Smooth muscle cell (in vitro differentiated cells): ENCODE measurements at regions not wholly inside any gene's neighbourhood (a gene's known extent, or its start where the extent isn't known, plus 50 kb on each side); places are given as distances from the start of the nearest gene placed in this dataset.

ENCODE experiments used
- DNase-seq: peaks from one replicate; lab custom pipeline; 2025; ENCODE audit not compliant: unreplicated experiment; lab: John Stamatoyannopoulos, UW
- H2AFZ ChIP-seq: fragments of 200-600 bp; sonication (generic); 2 replicates; pipeline ENCODE4 v1.6.0; 2016; ENCODE audit warnings: antibody characterized with exemption, low read depth, mild to moderate bottlenecking
- H3F3A ChIP-seq: fragments of 200-600 bp; sonication (generic); 2 replicates; pipeline ENCODE4 v1.6.0; 2017; ENCODE audit warnings: antibody characterized with exemption, low read depth
- H3K27ac ChIP-seq: fragments of 200-600 bp; sonication (generic); 2 replicates; pipeline ENCODE4 v1.5.1; 2016; ENCODE audit warnings: low read depth, mild to moderate bottlenecking
- H3K27me3 ChIP-seq: fragments of 200-600 bp; sonication (generic); 2 replicates; pipeline ENCODE4 v1.6.1; 2016; ENCODE audit warnings: low read depth, mild to moderate bottlenecking
- H3K36me3 ChIP-seq: fragments of 200-600 bp; sonication (generic); 2 replicates; pipeline ENCODE4 v1.5.1; 2016; ENCODE audit warnings: low read depth
- H3K4me1 ChIP-seq: fragments of 200-600 bp; sonication (generic); 2 replicates; pipeline ENCODE4 v1.5.1; 2016; ENCODE audit warnings: low read depth
- H3K4me2 ChIP-seq: fragments of 200-600 bp; sonication (generic); 2 replicates; pipeline ENCODE4 v1.6.0; 2016; ENCODE audit warnings: mild to moderate bottlenecking
- H3K4me3 ChIP-seq: fragments of 200-600 bp; sonication (generic); 2 replicates; pipeline ENCODE4 v1.5.1; 2016; ENCODE audit warnings: mild to moderate bottlenecking
- H3K79me2 ChIP-seq: fragments of 200-600 bp; sonication (generic); 2 replicates; pipeline ENCODE4 v1.6.0; 2016; ENCODE audit warnings: low read depth, mild to moderate bottlenecking
- H3K9ac ChIP-seq: fragments of 200-600 bp; sonication (generic); 2 replicates; pipeline ENCODE4 v1.6.0; 2016; ENCODE audit warnings: low read depth
- H3K9me3 ChIP-seq: fragments of 200-600 bp; sonication (generic); replicated peaks from 2 replicates; pipeline ENCODE4 v1.5.1; 2016; ENCODE audit warnings: low read depth
- H4K20me1 ChIP-seq: fragments of 200-600 bp; sonication (generic); 2 replicates; pipeline ENCODE4 v1.6.0; 2016; ENCODE audit warnings: low read depth
- WGBS: methylation state at CpG from one replicate; pipeline ENCODE4 v1.1.7; 2016; ENCODE audit warnings: low lambda C conversion rate; 5-methylcytosine and 5-hydroxymethylcytosine counted together
- TF ChIP-seq, protein P1 (sequence below): fragments of 200-600 bp; sonication (generic); IDR thresholded peaks from 2 replicates; pipeline ENCODE4 v1.5.1; 2017; ENCODE audit warnings: borderline replicate concordance, mild to moderate bottlenecking, antibody characterized with exemption; ENCODE audit not compliant: insufficient read depth, poor library complexity, severe bottlenecking

DNA sequence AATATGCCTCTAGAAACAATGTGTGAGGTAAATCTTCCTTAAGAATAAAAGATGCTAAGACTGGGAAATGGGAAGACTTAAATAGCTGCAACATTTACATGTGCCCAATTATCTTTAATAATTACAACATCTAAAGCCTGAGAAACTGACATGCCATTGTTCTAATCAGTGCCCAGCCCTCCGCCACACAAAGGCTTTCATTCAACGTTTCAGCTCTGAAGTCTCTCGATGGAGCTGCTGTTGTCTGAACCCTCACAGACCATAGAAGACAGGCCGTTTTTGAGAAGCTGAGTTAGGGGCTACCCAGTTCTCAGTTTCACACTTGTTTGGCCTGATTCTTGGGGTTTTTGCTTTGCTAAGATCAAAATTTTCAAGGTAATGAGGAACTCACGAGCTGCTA is 315.4 kb upstream of the CHST9 start:
- 79% methylated on average over 5 of the region's 5 CpGs for WGBS
- no peak overlapping the region for H3K27ac ChIP-seq
- no peak overlapping the region for H3K9ac ChIP-seq
- H3K4me2 ChIP-seq: no peak overlapping the region
- TF ChIP-seq, protein P1, sequence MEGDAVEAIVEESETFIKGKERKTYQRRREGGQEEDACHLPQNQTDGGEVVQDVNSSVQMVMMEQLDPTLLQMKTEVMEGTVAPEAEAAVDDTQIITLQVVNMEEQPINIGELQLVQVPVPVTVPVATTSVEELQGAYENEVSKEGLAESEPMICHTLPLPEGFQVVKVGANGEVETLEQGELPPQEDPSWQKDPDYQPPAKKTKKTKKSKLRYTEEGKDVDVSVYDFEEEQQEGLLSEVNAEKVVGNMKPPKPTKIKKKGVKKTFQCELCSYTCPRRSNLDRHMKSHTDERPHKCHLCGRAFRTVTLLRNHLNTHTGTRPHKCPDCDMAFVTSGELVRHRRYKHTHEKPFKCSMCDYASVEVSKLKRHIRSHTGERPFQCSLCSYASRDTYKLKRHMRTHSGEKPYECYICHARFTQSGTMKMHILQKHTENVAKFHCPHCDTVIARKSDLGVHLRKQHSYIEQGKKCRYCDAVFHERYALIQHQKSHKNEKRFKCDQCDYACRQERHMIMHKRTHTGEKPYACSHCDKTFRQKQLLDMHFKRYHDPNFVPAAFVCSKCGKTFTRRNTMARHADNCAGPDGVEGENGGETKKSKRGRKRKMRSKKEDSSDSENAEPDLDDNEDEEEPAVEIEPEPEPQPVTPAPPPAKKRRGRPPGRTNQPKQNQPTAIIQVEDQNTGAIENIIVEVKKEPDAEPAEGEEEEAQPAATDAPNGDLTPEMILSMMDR: no peak
- H3K27me3 ChIP-seq: no peaks in the 10 kb centered on the region
- H3K79me2 ChIP-seq: no peaks in the 10 kb centered on the region
- H3K4me3 ChIP-seq: no peak overlapping the region
- H3F3A ChIP-seq: no peaks in the 10 kb centered on the region
- no peaks in the 10 kb centered on the region for H3K36me3 ChIP-seq
- H3K4me1 ChIP-seq: peaks cover 6% of the 10 kb centered on the region
- H3K9me3 ChIP-seq: no peaks in the 10 kb centered on the region
- H2AFZ ChIP-seq: no peak overlapping the region
- no peak for DNase-seq
- no peaks in the 10 kb centered on the region for H4K20me1 ChIP-seq

DNA sequence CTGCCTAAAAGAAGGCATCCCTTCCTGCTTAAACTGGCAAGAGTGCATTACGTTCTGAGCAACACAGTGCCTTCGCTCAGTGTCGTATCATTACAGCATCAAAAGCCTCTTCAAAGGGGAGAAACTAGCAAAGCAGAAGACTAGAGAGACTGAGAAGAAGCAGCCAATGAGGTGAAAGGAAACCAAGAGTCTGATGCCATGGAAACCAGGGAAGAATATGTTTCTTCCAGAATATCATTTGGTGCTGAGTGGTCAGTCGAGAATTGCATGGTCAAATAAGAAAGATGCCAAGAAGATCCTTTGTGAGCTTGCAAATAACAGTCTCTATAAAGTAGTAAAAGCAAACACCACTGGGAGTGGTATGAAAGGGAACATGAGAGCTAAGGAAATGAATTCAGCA is 312.1 kb upstream of the CHST9 start:
- Histone ChIP-seq H3K79me2 (no peaks in the 10 kb centered on the region), H3K9me3 (no peaks in the 10 kb centered on the region), H3K4me2 (no peak overlapping the region), H3K4me1 (peaks cover 6% of the 10 kb centered on the region), H3F3A (no peaks in the 10 kb centered on the region), H3K27ac (no peak overlapping the region), H3K36me3 (no peaks in the 10 kb centered on the region), H3K4me3 (no peak overlapping the region), H3K9ac (no peak overlapping the region), H3K27me3 (no peaks in the 10 kb centered on the region), H2AFZ (no peak overlapping the region), H4K20me1 (no peaks in the 10 kb centered on the region)
- WGBS: 89% methylated on average over 4 of the region's 4 CpGs
- DNase-seq: no peak
- TF ChIP-seq, protein P1: no peak

DNA sequence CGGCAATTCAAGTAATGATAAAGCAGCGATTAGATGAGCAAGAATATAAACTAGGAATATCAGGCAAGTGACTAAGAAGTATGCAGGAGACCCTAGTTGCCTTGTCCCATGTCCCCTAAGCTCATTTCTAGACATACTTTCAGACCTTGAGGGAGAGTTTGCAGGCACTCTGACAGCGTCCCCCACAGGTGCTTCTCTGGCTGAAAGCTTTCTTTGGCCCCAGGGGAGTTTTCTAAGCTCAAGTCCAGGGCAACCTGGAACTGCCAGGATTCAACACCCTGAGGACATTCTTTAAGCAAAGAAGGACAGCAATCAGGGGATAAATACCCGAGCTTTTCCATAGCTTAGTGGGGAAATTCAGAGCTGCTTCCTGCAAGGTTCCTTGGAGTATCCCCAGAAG is 308.1 kb upstream of the CHST9 start:
- no peak overlapping the region for H3K4me2 ChIP-seq
- no peaks in the 10 kb centered on the region for H3K4me1 ChIP-seq
- no peak for DNase-seq
- H3K27ac ChIP-seq: no peak overlapping the region
- H4K20me1 ChIP-seq: no peaks in the 10 kb centered on the region
- no peak overlapping the region for H3K9ac ChIP-seq
- H2AFZ ChIP-seq: no peak overlapping the region
- H3K36me3 ChIP-seq: no peaks in the 10 kb centered on the region
- no peaks in the 10 kb centered on the region for H3K27me3 ChIP-seq
- H3F3A ChIP-seq: no peaks in the 10 kb centered on the region
- H3K9me3 ChIP-seq: no peaks in the 10 kb centered on the region
- H3K79me2 ChIP-seq: no peaks in the 10 kb centered on the region
- no peak overlapping the region for H3K4me3 ChIP-seq
- TF ChIP-seq, protein P1: no peak
- WGBS: 81% methylated on average over 4 of the region's 4 CpGs

DNA sequence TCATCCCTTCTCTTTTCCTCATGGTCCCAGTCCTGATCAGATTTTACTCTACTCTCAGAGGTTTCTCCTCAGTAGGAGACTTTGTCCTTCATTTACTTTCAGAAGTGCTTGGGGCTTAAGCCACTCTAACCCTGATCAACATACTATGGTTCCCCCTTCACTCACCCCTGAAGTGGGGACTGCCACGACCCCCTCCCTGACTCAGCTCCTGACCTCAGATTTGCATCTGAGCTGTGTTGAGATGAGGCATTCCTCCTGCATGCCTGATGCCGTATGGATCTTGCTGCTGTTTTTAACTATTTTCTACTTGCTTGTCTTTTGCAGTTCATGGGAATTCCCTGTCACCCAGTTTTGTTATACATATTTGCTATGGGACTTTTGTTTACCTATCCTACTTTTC is 306.7 kb upstream of the CHST9 start:
- TF ChIP-seq, protein P1: no peak
- WGBS: 24% methylated on average over 2 of the region's 2 CpGs
- no peaks in the 10 kb centered on the region for H3K36me3 ChIP-seq

More for the DNA sequence above, 306.7 kb upstream of the CHST9 start:
- no peak for DNase-seq
- Histone ChIP-seq H3K79me2 (no peaks in the 10 kb centered on the region), H4K20me1 (no peaks in the 10 kb centered on the region), H3K27ac (no peak overlapping the region), H2AFZ (no peak overlapping the region), H3K9ac (no peak overlapping the region), H3K9me3 (no peaks in the 10 kb centered on the region), H3K4me3 (no peak overlapping the region), H3K4me2 (no peak overlapping the region), H3F3A (no peaks in the 10 kb centered on the region), H3K27me3 (no peaks in the 10 kb centered on the region), H3K4me1 (no peaks in the 10 kb centered on the region)
